OCI-LY1 (cell line): ENCODE measurements at regions not wholly inside any gene's neighbourhood (a gene's known extent, or its start where the extent isn't known, plus 50 kb on each side); places are given as distances from the start of the nearest gene placed in this dataset.

Source experiments
- EZH2 ChIP-seq: fragments of 200-600 bp; sonication (generic), shearing (Covaris generic); IDR thresholded peaks from 2 replicates; pipeline ENCODE4 v1.8.0; 2017; ENCODE audit warnings: borderline replicate concordance, mixed run types, mild to moderate bottlenecking, antibody characterized with exemption, low read length, moderate library complexity, mixed read lengths
- TF ChIP-seq, protein P1 (sequence below): fragments of 200-600 bp; sonication (generic), shearing (Covaris generic); IDR thresholded peaks from 2 replicates; pipeline ENCODE4 v1.5.1; 2017; ENCODE audit warnings: mild to moderate bottlenecking, antibody characterized with exemption, low read length, moderate library complexity, mixed read lengths

DNA sequence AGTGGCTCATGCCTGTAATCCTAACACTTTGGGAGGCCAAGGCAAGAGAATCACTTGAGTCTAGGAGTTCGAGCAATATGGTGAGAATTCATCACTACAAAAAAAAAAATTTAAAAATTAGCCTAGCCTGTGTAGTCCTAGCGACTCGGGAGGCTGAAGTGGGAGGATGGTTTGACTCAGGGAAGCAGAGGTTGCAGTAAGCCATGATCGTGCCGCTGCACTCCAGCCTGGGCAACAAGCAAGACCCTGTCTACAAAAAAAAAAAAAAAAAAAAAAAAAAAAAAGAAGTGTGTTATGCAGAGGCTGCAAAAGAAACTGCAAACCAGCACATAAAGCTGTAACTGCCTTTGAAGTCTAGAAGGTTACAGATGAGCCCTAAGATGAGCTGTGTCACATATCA lies 116.9 kb upstream of the SLC1A3 start:
- TF ChIP-seq, protein P1, sequence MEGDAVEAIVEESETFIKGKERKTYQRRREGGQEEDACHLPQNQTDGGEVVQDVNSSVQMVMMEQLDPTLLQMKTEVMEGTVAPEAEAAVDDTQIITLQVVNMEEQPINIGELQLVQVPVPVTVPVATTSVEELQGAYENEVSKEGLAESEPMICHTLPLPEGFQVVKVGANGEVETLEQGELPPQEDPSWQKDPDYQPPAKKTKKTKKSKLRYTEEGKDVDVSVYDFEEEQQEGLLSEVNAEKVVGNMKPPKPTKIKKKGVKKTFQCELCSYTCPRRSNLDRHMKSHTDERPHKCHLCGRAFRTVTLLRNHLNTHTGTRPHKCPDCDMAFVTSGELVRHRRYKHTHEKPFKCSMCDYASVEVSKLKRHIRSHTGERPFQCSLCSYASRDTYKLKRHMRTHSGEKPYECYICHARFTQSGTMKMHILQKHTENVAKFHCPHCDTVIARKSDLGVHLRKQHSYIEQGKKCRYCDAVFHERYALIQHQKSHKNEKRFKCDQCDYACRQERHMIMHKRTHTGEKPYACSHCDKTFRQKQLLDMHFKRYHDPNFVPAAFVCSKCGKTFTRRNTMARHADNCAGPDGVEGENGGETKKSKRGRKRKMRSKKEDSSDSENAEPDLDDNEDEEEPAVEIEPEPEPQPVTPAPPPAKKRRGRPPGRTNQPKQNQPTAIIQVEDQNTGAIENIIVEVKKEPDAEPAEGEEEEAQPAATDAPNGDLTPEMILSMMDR: no peak
- no peak for TF ChIP-seq EZH2
